Urothelium cell line (cell line): ENCODE measurements at regions not wholly inside any gene's neighbourhood (a gene's known extent, or its start where the extent isn't known, plus 50 kb on each side); places are given as distances from the start of the nearest gene placed in this dataset.
"Not testable (repeated sequence)": the region's sequence is repeated elsewhere in the genome, so short reads cannot be mapped to it uniquely, and the experiment has no call there.

ENCODE experiments used
- DNase-seq: peaks from one replicate; pipeline ENCODE4 v3.0.0; 2011; ENCODE audit warnings: low spot score, mixed read lengths
- FAIRE-seq: peaks from 2 replicates; lab custom pipeline; 2011; peaks lifted over from hg19 to GRCh38; lab: Jason Lieb, UNC

GRCh38 chr13:43946281-43946680 is 66.6 kb downstream of the LACC1 start:
- DNase-seq = no peak
- FAIRE-seq = no peak

- no peak for DNase-seq
- no peak for FAIRE-seq
Observed at GRCh38 chr13:43947897-43948458, 68.3 kb downstream of the LACC1 start.

GRCh38 chr13:43953370-43953769 is 73.7 kb downstream of the LACC1 start:
- FAIRE-seq (no peak), DNase-seq (no peak)

- DNase-seq, FAIRE-seq: not testable (repeated sequence)
Observed at GRCh38 chr13:43956975-43957374, 77.3 kb downstream of the LACC1 start.

GRCh38 chr13:43959291-43959690 is 79.6 kb downstream of the LACC1 start:
- FAIRE-seq (no peak), DNase-seq (no peak)

GRCh38 chr13:43961909-43962308 is 82.2 kb downstream of the LACC1 start:
- no peak for FAIRE-seq

GRCh38 chr13:43963726-43964125 is 84.0 kb downstream of the LACC1 start:
- DNase-seq = no peak

More at GRCh38 chr13:43961909-43962308, 82.2 kb downstream of the LACC1 start:
- DNase-seq = no peak

GRCh38 chr13:43964698-43965458 is 85.2 kb downstream of the LACC1 start:
- FAIRE-seq (no peak), DNase-seq (no peak)

More at GRCh38 chr13:43963726-43964125, 84.0 kb downstream of the LACC1 start:
- no peak for FAIRE-seq

- DNase-seq (no peak), FAIRE-seq (no peak)
Observed at GRCh38 chr13:43965459-43965845, 85.7 kb downstream of the LACC1 start.

- FAIRE-seq, DNase-seq: not testable (repeated sequence)
Observed at GRCh38 chr13:43968251-43968942, 88.7 kb downstream of the LACC1 start.

- not testable (repeated sequence) for FAIRE-seq, DNase-seq
Observed at GRCh38 chr13:43968943-43969690, 89.4 kb downstream of the LACC1 start.

GRCh38 chr13:43969919-43970318 is 90.2 kb downstream of the LACC1 start:
- DNase-seq = not testable (repeated sequence)
- FAIRE-seq = peak; percentile 50

- DNase-seq, FAIRE-seq: not testable (repeated sequence)
Observed at GRCh38 chr13:43970520-43971242, 91.0 kb downstream of the LACC1 start.

- not testable (repeated sequence) for FAIRE-seq, DNase-seq
Observed at GRCh38 chr13:43971324-43971723, 91.6 kb downstream of the LACC1 start.

- no peak for FAIRE-seq
- DNase-seq = no peak
Observed at GRCh38 chr13:43977911-43978310, 98.2 kb downstream of the LACC1 start.

GRCh38 chr13:43978688-43979087 is 99.0 kb downstream of the LACC1 start:
- no peak for FAIRE-seq
- no peak for DNase-seq

GRCh38 chr13:43979492-43979891 is 99.8 kb downstream of the LACC1 start:
- DNase-seq (no peak), FAIRE-seq (no peak)

GRCh38 chr13:43980587-43980986 is 100.9 kb downstream of the LACC1 start:
- no peak for DNase-seq
- FAIRE-seq = no peak

- FAIRE-seq (no peak), DNase-seq (no peak)
Observed at GRCh38 chr13:43981091-43981490, 101.4 kb downstream of the LACC1 start.
